Fibroblast of skin of scalp (primary cell): ENCODE measurements at regions not wholly inside any gene's neighbourhood (a gene's known extent, or its start where the extent isn't known, plus 50 kb on each side); places are given as distances from the start of the nearest gene placed in this dataset.
"Not testable (repeated sequence)": the region's sequence is repeated elsewhere in the genome, so short reads cannot be mapped to it uniquely, and the experiment has no call there.

Source experiments
- DNase-seq: peaks from one replicate; pipeline ENCODE4 v3.0.0-alpha.2; 2013

- no peak for DNase-seq
Observed at GRCh38 chr3:153753035-153753434, 368.2 kb upstream of the ARHGEF26 start.

- peak; percentile 5 for DNase-seq
Observed at GRCh38 chr3:153756816-153757215, 364.4 kb upstream of the ARHGEF26 start.

GRCh38 chr3:153757839-153758238, 363.4 kb upstream of the ARHGEF26 start:
- no peak for DNase-seq

DNA sequence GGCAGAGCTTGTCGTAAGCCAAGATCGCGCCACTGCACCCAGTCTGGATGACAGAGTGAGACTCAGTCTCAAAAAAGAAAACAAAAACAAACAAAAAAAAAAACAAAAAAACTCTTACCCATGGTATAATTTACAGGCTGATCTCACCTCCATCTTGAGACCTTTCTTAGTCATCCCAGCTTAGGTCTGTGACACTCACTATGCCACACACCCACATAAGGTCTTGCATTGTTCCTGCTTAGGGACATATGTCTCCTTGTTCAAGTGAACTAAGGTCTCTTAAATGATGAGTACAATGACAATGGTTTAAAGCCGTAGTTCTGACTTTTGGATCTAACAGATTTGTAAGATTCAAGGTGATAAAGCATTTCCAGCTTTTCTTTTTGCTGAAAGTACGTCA, 360.2 kb upstream of the ARHGEF26 start:
- DNase-seq = no peak

DNA sequence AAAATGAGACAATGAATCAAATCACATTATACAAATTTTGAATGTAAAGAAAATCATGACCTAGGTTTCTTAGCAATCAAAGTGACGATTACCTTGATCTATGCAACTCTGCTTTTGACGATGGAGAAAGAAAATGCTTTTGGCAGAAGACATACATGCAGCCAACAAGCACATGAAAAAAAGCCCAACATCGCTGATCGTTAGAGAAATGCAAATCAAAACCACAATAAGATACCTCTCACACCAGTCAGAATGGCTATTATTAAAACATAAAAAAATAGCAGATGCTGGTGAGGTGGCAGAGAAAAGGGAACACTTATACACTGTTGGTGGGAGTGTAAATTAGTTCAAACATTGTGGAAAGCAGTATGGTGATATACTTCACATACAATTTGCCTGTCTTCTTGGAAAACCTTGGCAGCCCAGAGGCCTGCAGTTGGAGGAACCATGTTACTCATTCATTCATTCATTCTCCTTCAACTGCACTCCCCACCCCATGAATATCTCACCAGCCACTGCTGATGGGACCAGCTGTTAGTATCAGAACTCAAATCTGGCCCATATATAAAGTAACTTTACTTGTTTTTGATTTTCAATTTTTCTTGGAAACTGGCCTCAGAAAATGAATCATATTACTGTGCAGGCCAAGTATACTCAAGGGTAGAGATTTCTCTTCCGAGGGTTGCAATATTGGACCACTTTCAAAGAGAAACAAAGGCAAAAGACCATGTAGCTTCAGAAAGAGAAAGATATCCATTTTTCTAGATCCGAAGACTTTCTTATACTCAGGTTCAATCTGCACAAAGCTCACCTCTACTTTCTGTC, 358.6 kb upstream of the ARHGEF26 start:
- DNase-seq = no peak

- DNase-seq = no peak
Observed at GRCh38 chr3:153767601-153768560, 353.3 kb upstream of the ARHGEF26 start.

DNA sequence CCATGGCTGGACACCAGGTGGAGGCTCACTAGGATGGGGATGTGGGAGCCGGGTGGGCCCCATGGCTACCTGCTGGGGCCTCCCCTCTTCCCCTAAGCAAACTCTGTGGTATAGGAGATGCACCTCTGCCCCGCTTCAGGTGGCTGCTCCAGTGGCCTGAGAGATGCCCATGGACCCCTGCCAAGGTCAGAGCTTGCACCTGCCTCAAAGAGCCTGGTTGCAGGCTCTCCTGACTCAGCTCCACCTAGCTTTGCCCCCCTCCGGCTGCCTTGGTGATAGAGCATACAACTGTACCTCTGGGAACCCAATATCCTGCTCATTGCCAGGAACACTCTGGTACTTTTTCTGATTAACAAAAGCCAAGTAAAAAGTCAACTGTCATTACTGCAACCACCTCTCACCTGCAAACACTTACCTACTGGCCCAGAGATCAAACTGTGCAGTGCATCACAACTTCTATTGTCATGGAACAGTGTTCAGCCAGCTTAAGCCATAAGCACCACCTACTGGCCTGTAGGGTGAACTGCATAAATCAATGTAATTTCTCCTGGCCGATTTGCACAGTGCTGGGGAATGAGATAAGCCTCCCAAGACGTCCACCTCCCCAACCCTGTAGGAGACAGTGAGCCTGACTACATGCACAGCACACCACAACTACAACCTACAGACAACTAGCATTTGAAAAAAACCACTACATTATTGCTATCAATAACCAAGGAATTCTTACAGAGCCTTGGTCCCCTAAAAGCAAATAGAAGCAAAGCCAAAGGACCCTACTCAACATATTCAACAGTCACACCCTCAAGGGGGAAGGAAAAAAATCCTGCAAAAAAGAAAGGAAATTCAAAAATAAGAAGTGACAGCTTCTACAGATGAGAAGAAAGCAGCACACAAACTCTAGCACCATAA, 352.4 kb upstream of the ARHGEF26 start:
- peak; percentile 65 for DNase-seq

DNA sequence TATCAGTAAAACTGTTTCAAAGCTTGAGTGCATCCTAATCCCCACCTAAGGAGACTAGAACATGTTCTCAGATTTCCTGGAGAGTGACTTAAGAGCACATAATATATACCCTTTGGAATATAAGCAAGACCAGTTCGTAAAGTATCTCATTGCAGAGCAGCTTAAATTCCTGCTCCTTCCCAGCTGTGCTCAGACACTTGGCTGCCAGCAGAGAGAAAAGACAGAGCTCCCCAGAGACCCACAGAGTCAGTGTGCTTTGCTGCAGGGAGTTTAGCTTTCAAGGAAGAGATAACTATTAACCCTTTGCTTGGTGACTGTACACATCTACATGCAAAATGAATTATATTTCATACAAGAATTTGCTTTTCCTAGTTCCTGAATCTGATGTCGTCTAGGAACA, 338.1 kb upstream of the ARHGEF26 start:
- DNase-seq = peak; percentile 69

- DNase-seq = no peak
Observed at GRCh38 chr3:153783741-153784480, 337.3 kb upstream of the ARHGEF26 start.

DNA sequence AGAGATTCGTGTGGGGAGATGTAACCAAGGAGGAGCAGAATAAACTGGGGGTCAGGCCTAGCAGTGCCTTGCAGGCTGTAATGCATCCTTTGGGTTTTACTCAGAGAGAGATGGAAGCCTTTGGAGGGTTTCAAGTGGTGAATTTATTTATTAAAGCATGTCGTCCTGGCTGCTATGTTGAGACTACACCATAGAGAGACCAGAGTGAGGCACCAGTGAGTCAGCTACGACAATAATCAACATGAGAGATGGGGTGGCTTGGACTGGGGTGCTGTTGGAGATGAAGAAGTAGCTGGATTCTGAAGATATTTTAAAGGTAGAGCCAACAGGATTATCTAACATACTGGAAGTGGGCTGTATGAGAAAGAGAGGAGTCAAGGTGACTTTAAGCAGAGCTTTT, 335.3 kb upstream of the ARHGEF26 start:
- no peak for DNase-seq

DNA sequence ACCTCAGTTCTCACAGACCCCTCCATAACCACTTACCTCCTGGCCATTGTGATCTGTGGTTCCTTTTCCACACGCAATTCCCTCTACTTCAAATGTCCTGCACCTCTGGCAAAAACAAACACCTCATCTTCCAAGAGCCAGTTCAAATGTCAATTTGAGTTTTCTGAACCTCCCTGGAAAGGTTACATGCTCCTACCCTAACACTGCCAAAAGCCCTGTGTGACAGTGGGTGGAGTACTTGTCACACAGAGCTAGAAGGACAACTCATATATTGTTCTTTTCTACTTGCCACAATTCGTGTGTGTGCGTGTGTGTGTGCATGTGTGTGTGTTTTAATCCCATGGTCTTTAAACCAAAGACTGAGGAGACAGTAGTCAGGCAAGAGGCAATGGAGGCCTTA, 331.8 kb upstream of the ARHGEF26 start:
- no peak for DNase-seq

DNA sequence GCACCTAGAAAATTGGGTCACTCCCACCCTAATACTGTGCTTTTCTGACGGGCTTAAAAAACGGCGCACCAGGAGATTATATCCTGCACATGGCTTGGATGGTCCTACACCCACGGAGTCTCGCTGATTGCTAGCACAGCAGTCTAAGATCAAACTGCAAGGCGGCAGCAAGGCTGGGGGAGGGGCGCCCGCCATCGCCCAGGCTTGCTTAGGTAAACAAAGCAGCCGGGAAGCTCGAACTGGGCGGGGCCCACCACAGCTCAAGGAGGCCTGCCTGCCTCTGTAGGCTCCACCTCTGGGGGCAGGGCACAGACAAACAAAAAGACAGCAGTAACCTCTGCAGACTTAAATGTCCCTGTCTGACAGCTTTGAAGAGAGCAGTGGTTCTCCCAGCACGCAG, 324.1 kb upstream of the ARHGEF26 start:
- DNase-seq = not testable (repeated sequence)

DNA sequence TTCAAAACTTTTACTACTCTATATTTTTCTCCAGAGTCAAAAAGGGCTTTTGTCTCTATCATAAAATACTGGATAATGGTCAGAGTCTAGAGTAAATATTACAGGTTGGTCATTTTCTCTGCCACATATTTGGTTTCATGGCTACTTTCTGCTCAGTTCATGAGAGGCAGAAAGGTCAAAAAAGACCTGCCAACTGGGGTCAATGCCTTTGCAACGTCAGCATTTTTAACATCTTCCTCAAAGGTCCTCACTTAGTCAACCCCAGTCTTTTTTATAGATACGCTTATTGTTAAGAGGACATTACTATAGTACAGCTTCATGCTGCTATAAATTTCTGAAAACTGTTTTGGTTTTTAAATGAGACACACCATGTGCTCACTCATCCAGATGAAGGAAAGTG, 312.1 kb upstream of the ARHGEF26 start:
- DNase-seq = no peak

GRCh38 chr3:153818338-153818737, 302.9 kb upstream of the ARHGEF26 start:
- no peak for DNase-seq

DNA sequence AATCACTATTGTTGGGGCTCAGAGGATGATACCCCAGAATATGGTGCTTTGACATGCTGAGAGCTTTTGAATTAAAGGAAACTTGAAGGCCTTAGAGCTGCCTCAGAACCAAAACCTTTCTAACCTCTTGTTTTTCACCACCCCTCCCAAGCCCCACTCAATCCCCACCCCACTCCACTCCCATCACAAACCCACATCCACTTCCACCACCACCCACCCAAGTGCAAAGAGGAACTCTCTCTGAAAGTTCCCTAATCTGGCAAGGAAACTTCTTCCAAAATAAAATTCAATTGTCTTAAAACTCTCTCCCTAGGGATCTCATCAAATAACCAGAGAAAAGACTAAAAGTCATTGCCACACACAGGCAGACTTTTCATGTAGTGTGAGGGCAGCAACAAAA, 301.2 kb upstream of the ARHGEF26 start:
- no peak for DNase-seq

DNA sequence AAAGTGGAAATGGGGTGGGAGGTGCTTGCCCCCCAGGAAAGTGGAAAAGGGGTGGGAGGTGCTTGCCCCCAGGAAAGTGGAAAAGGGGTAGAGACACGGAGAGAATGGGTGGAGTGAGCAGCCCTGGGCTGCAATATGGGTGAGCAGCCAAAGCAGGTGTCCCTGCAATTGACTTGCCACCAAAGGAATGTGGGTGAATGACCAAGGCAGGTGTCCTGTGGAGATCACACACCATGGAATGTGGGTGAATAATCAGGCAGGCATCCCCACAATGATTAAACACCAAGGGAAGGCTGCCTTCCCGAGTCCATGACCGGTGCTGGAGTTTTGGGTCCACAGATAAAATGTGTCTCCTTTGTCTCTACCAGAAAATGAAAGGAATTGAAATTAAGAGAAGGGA, 292.8 kb upstream of the ARHGEF26 start:
- peak; percentile 2 for DNase-seq

GRCh38 chr3:153829606-153830170, 291.5 kb upstream of the ARHGEF26 start:
- DNase-seq = peak; percentile 1

GRCh38 chr3:153830552-153830951, 290.6 kb upstream of the ARHGEF26 start:
- no peak for DNase-seq

DNA sequence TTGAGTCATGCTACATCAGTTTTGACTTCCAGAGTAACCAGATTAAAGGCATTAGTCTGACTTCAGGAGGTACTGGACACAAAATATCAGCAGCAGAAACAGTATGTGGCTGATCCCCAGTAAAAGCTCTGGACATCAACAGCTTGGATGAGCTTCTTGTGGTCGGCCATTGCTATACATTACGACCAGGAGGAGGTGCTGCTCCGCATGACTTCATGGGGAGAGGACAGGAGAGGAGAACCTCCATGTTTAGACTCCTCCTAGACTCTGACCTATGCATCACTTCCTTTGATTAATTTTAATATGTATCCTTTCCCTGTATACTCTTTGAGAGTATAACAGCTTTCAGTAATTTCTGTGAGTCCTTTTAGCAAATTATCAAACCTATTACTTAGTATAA, 285.6 kb upstream of the ARHGEF26 start:
- DNase-seq = no peak

DNA sequence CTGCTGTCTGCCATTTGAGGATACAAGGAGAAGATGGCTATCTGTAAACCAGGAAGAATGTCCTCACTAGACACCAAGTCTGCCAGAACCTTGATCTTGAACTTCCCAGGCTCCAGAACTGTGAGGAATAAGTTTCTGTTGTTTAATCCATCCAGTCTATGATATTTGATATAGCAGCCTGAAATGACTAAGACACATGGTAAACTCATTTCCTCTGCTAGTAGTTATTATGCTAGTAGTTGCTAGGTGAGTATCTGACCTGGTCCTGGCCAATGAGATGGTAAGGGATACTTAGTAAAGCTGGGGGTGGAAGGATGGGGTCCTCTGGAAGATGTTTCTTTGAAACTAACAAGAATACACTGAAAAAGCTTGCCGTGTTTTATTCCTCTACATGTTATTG, 280.7 kb upstream of the ARHGEF26 start:
- no peak for DNase-seq

GRCh38 chr3:153843994-153844393, 277.2 kb upstream of the ARHGEF26 start:
- no peak for DNase-seq
